Middle frontal gyrus (tissue), 1 donor: ENCODE measurements at regions not wholly inside any gene's neighbourhood (a gene's known extent, or its start where the extent isn't known, plus 50 kb on each side); places are given as distances from the start of the nearest gene placed in this dataset.

ENCODE experiments used
- DNase-seq: peaks from one replicate; pipeline ENCODE4 v3.0.0-alpha.2; 2015; ENCODE audit warnings: low spot score; ENCODE audit errors: extremely low spot score

GRCh38 chr9:129344641-129345495 is 166.8 kb upstream of the IER5L start:
- no peak for DNase-seq

DNA sequence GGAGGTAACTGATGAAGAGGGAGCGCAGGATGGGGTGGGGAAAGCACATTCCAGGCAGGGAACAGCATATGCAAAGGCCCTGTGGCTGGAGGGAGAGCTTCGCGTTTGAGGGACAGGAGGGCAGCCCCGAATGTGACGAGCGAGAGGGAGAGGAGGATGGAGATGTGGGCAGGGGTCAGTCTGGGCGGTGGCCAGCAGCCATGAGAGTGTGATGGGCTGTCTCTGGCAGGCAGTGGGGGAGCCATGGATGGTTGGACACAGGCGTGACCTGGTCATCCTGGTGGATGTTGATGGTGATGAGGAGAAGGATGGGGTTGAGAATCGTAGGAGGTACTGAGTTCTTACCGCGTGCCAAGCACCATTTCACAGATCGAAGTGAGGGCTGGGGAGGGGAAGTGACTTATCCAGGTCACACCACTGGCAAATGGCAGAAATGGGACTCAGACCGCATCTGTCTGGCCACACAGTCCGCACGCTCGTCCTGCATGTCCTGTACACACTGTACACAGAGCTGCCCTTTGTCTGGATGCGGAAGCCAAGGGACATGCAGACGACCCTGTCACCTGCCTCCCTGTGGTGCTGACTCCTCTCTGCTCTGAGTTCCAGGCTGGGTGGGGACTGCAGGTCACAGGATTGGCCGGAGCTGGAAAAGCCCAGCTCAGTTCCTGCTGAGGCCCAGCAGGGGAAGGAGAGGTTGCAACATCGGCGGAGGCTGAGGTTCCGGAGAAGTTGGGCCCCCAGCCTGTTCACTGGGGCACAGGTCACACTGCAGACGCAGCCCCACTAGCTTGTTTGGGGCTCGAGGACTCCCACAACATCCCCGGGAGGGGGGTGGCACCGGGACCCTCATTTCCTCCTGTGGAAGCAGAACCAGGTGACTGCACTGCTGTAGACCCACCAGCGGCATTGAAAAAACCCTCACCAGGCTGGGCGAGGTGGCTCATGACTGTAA is 165.6 kb upstream of the IER5L start:
- DNase-seq: no peak

DNA sequence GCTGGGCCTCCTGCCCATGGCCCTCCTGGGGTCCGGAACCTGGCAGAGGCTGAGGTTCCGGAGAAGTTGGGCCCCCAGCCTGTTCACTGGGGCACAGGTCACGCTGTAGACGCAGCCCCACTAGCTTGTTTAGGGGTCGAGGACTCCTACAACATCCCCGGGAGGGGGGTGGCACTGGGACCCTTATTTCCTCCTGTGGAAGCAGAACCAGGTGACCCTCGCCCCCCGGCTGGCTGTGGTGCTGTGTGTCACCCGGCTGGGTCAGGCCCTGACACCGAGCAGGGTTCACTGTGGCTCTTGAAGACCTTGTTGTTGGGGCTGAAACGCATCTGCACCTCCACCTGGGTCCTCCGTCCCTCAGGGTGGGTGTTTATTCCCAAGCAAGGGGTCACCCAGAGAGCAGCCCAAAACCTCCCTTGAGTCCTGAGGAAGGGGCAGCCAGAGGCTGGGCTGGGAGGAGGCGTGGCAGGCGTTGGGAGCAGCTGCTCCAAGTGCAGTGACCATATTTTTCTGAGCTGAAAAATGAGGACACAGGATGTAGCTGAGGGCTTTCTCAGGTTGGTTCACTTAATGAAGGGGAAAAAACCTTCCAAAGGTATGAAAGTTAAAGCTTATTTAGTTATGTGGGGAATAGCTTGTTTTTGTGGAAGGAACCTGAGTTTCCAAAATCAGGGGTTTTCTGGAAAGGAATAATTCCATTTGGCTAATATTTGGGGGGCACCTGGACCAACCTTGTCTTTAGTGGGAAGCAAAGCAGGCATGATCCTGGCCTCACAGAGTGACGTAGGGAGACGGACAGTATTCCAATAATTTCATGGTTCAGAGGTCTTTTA is 164.7 kb upstream of the IER5L start:
- DNase-seq: no peak

DNA sequence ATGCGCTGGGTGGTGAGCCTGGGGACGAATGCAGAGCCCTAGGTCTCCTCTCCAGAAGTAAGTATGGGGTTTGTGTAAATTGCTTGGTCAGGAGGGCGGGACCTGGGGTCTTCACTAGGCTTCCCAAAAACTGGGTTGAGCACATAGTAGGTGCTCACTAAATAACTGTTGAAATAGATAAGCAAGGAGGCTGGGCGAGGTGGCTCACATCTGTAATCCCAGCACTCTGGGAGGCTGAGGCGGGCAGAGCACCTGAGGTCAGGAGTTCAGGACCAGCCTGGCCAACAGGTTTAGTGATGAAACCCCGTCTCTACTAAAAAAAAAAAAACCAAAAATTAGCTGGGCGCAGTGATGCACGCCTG is 163.9 kb upstream of the IER5L start:
- DNase-seq: no peak

DNA sequence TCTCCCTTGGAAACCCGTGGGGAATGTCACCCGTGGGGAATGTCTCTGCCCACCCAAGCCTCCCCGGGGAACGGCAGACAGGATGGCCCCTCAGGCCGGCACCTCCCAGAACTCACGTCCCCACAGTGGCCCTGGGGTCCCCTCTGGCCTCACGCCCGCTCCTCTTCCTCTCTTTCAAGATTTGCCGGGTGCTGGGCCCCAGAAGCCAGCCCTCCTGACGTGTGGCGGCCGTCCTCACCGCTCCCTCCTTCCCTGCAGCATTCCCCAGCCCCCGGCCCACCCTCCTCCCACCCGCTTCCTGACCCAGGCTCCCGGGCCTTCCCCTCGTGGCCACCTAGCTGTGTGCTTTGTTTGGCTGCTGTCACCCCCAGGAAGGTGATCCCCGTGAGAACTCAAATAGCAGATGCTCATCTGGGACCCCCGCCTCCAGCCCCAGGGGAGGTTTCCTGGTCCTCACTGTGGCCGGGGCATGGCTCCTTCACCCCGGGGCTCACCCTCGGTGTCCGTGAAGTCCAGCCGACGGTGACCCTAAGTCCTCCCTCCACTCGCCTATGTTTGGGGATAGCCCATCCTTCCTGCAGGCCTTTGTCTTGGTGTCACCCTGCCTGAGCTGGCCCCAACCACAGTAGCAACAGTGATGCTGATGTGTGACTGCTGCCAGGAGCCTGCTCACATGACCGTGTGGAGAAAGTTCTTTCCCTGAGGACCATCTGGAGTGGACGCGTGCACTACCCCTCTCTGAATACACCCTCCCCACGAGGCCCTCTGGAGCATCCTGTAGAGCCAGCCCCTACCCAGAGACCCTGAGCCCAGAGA is 163.3 kb upstream of the IER5L start:
- no peak for DNase-seq

- DNase-seq: no peak
Measured at GRCh38 chr9:129340427-129341170, 162.5 kb upstream of the IER5L start.

GRCh38 chr9:129339539-129340157 is 161.6 kb upstream of the IER5L start:
- DNase-seq: no peak

DNA sequence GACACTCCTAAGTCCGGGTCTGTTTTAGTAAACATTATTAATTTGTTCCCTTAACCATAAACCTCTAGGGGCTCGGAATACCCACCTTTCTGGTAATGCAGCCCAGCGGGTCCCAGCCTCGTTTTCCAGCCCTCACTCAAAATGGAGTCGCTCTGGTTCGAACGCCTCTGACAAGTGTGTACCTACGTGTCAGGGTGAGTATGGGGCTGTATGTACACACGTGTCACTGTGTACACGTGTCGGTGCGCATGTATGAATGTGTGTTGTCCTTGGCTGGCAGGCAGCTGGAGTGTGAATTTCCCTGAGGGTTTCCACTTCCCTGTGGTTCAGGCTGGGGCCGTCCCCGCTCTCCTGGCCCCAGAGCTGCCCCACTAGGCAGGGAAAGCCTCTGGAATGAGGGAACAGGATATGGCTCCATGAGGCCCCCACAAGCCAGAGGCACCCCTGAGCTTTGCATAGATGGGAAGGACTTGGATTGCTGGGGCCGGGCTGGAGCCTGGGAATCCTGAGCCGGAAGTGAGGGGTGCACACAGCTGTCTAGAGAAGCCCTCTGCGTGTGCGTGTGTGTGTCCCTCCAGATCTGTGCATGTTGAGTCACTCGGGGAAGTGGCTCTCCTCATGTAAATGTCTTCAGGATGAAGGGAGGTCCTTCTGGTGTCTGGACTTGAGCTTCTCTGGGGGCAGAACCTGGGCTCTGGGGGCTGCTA is 160.8 kb upstream of the IER5L start:
- DNase-seq: no peak

DNA sequence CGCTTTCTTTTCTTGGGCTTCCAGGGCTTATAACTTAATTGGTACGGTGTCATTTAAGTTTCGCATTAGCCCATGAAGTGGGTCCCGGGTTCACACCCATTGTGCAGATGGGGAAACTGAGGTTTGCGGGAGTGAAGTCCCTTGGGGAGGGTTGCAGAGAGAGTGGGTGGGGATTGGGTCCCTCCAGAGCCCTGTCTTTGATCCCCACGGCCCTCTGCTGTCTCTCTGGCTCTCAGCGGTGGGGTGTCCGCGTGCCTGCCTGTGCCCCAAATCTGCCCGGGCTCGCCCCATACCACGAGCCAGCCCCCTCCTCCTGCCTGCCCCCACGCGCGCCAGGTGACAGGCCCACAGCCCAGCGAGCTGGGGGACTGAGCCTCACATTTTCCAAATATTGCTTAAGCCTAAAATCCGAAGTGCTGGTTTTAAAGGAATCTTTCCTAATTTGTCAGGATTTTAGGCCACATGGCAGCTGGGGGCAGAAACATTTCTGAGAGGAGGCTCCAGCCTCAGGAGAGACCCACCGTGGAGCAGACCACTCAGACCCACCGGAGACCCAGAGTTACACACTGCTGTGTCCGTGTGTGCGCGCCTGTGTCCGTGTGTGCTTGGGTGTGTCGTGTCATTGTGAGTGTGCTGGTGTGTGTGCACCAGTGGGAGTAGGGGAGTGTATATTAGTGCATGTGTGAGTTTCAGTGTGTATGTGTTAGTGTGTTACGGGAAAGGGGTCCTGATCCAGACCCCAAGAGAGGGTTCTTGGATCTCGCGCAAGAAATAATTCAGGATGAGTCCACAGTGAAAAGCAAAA is 159.5 kb upstream of the IER5L start:
- DNase-seq: no peak

DNA sequence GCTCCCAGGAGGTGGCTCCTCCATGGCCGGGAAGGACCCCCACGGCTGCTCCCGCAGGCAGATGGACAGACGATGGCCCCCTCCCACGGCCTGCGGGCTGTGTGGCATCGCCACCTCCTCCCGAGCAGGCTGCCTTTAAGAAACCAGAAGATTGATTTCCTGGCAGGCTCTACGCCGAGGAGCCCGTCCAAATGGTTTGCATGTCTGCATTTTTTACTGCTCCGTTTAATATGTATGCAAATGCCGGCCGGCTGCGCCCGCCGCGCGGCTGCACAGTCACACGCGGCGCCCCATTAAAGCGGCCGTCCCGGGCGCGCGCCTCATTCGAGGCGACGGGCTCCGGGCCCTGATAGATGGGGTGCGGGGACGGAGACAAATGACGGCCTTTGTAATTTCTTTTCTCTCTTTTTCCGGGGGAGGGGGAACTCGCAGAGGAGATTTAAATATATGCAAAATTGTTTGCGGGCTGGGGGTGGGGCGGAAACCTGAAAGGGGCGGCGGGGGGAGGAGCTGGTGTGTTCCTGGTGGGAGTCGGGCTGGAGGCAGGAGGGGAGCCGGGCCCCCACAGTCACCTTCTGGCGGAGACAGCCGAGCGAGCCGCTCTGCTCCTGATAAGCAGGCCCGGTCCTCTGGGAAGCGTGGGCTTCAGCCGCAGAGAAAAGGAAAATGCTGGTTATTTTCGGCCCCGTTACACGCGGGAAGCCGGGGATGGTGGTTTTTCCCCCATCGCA is 158.7 kb upstream of the IER5L start:
- no peak for DNase-seq

DNA sequence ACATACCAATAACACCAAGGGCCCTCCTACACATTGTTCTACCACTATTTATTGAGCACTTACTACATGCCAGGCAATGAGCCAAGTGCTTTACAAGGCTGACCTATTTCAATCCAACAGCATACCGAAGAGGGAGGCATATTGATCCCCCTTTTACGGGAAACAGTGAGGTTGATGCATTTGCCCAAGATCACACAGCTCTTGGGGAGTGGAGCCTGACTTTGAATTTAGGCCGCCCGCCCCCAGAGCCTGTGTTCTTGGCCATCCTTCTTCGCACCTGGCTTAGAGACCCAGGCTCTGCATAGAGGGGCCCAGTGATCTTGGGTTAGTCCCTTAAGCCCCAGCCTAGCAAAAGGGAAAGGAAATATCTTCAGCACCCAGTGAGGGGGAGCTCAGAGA is 158.1 kb upstream of the IER5L start:
- no peak for DNase-seq

DNA sequence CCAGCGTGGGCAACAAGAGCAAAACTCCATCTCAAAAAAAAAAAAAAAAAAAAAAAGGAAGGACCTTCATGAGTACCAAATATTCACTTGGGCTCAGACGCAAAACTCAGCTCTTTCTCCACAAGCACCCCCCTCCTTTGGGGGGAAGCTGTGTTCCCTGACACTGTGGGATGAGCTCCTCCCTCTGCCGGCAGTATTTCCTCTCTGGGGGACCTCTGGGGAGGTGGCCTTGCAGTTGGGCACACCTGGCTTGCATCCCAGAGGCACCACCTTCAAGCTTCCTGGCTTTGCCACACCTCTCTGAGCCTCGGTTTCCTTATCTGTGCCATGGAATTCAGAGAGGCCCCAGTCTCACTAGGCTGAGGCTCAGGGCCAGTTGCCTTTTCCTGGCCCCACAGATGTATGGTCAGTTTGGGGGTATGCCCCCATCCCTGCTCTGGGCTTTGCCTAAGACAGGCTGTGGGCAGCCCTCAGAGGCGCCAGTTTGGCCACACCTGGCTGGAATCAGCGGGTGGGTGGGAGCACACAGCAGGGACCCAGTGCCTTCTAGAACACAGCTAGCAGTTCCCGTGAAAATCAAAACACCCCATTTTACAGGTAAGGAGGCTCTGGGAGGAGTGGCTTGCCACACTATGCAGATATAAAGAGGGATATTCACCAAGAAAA is 157.5 kb upstream of the IER5L start:
- DNase-seq: no peak

DNA sequence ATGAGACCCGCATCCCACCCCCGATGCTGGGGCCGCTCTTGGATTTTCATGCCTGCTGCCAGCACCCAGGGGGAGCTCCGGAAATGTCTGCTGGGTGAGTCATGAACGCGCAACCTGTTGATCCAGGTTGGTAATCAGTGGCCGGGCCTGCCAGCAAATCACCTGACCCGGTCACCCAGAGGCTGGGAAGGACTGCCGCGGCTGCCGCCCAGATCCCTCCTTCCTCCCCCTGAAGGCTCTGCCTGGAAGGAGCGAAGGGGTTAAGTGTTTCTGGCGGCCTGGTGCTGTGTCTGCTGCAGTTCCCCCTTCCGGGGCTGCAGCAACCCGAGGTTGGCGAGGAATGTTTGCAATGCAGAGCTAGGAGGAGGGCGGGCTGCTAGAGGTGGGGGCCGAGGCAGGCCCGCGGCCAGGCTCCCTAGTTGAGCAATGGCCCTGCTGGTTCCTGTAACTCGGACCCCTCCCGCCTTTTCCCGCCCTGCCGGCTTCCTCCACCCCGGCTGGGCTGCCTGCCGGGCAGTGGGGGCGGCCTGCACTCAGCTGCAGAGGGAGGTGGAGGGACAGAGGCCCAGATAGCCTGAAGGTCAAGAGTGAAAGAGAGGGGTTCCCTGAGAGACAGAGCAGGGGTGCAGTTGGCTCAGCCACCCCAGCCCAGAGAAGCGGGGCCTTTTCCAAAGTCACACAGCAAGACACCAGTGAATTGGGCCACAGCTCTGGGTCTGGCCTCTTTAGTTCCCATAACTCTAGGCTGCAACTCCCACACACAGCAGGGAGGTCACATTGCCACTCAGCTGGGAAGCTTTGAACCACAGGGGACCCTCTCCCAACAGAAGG is 156.3 kb upstream of the IER5L start:
- no peak for DNase-seq

DNA sequence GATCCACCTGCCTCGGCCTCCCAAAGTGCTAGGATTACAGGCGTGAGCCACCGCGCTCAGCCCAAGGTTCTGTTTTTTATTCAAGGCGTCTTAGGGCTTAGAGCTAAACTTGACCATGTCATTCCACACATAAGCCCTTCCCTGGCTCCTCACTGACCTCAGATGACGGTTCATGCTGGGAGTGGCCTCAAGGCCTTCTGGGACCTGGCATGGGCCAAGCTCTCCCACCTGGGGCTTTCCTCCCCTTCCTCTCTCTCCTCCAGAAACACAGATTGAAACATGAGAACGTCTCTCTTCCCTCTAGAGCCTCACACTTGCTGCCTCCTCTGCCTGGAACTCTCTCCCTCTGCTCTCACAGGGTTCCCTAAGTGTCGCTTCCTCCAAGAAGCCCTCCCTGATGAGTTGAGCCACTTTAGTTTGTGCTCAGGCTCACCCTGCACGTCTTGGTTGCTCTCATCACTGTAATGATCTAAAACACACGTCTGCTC is 155.6 kb upstream of the IER5L start:
- no peak for DNase-seq

DNA sequence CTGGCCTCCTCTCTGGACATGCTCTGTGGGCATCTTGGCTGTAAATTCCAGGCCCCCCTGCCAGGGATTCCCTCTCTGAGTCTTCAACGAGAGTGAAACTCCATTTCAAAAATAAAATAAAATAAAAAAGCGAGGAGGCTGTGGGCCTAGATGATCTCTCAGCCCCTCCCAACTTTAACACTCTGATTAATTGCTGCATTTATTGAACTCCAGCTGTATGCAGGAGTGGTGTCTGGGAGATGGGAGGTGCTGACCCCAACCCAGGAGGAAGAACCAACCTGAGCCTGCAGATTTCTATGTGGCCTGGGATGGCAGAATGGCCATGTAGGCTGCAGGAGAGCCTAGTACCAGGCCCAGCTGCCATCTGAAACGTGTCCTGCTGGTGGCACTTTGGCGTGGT is 154.5 kb upstream of the IER5L start:
- no peak for DNase-seq
